K562 (cell line): ENCODE measurements at regions not wholly inside any gene's neighbourhood (a gene's known extent, or its start where the extent isn't known, plus 50 kb on each side); places are given as distances from the start of the nearest gene placed in this dataset.

Experiments
- ATAC-seq: fragments of 200-7000 bp; cut with Tn5 transposase; 3 replicates; pipeline ENCODE4 v1.9.1; 2020; ENCODE audit warnings: moderate library complexity
- BruUV-seq: library from RNA; stranded (reverse); fragments of 400-500 nt; replicated peaks from 2 replicates; lab custom pipeline; 2021; lab: Mats Ljungman, UMichigan
- CTCF ChIA-PET: fragments of 300-600 bp; formaldehyde crosslinking; extraction: SDS; loops from one replicate; lab custom pipeline; 2021; ENCODE audit warnings: low intra/inter-chr PET ratio; lab: Yijun Ruan, JAX
- POLR2A ChIA-PET: fragments of 300-600, 350-650 bp; sonication (Branson Sonifier 250); formaldehyde crosslinking; extraction: SDS; loops from one replicate; lab custom pipeline; 2021; ENCODE audit warnings: antibody characterized with exemption, inconsistent platforms; lab: Yijun Ruan, JAX
- DNase-seq, 4 experiments: peaks; one replicate each; pipeline versions ENCODE4 v3.0.0 to v3.0.0-alpha.2; 2011 to 2018; ENCODE audit warnings: low spot score in 3 of 4, mixed read lengths in 3 of 4; ENCODE audit errors: extremely low read depth in 1 of 4
- FAIRE-seq: peaks from 2 replicates; lab custom pipeline; 2011; peaks lifted over from hg19 to GRCh38; lab: Jason Lieb, UNC
- H2AFZ ChIP-seq: 2 replicates; pipeline ENCODE4 v1.6.0; 2011; ENCODE audit warnings: low read depth, low read length, control low read depth, inconsistent platforms
- H3K27ac ChIP-seq: fragments of 200-600 bp; 3 replicates; pipeline ENCODE4 v1.8.0; 2011; ENCODE audit warnings: low read depth, mild to moderate bottlenecking, control low read depth, inconsistent platforms, low read length, moderate library complexity, mixed read lengths; ENCODE audit errors: extremely low read depth
- H3K27me3 ChIP-seq, 2 experiments: fragments of 300-600 bp in 1 of 2; 2 replicates in 1 of 2; 3 replicates in 1 of 2; pipeline versions ENCODE4 v1.6.0 to v1.8.0; 2011; ENCODE audit warnings: inconsistent platforms in 2 of 2, low read length in 2 of 2, mild to moderate bottlenecking in 1 of 2, mixed read lengths in 1 of 2, moderate library complexity in 1 of 2; ENCODE audit not compliant: control insufficient read depth in 2 of 2, insufficient read depth in 2 of 2
- H3K36me3 ChIP-seq: fragments of 300-600 bp; 3 replicates; pipeline ENCODE4 v1.8.0; 2011; ENCODE audit warnings: mild to moderate bottlenecking, low read length, inconsistent platforms; ENCODE audit not compliant: control insufficient read depth, insufficient read depth
- H3K4me1 ChIP-seq, 2 experiments: fragments of 200-600 bp in 1 of 2; replicated peaks in 1 of 2; 2 replicates in 1 of 2; 3 replicates in 1 of 2; pipeline versions ENCODE4 v1.5.1 to v1.8.0; 2011; ENCODE audit warnings: inconsistent platforms in 2 of 2, low read length in 2 of 2, mild to moderate bottlenecking in 1 of 2, mixed read lengths in 1 of 2, moderate library complexity in 1 of 2; ENCODE audit not compliant: control insufficient read depth in 2 of 2, insufficient read depth in 2 of 2
- H3K4me2 ChIP-seq: 2 replicates; pipeline ENCODE4 v1.6.1; 2011; ENCODE audit warnings: low read length, control low read depth, inconsistent platforms, mixed read lengths; ENCODE audit not compliant: insufficient read depth
- H3K4me3 ChIP-seq: fragments of 200-600 bp; sonication (generic), shearing (Covaris generic); 2 replicates; pipeline ENCODE4 v1.5.1; 2016; ENCODE audit warnings: control low read depth, inconsistent platforms
- H3K79me2 ChIP-seq: fragments of 200-600 bp; 3 replicates; pipeline ENCODE4 v1.8.0; 2011; ENCODE audit warnings: low read length, inconsistent platforms; ENCODE audit not compliant: control insufficient read depth, insufficient read depth
- H3K9ac ChIP-seq, 2 experiments: 2 replicates each; pipeline versions ENCODE4 v1.6.0 to v1.6.1; 2011; ENCODE audit warnings: low read depth in 2 of 2, low read length in 2 of 2, control low read depth in 1 of 2, inconsistent platforms in 1 of 2, mild to moderate bottlenecking in 1 of 2, mixed read lengths in 1 of 2; ENCODE audit not compliant: insufficient read depth in 1 of 2
- H3K9me1 ChIP-seq: one replicate; pipeline ENCODE4 v1.6.0; 2011; ENCODE audit warnings: inconsistent platforms, mild to moderate bottlenecking, low read length, moderate library complexity; ENCODE audit not compliant: control insufficient read depth, insufficient read depth
- H3K9me3 ChIP-seq: replicated peaks from 2 replicates; pipeline ENCODE4 v1.5.1; 2011; ENCODE audit warnings: low read depth, low read length, inconsistent platforms; ENCODE audit not compliant: control insufficient read depth, insufficient read depth
- H4K20me1 ChIP-seq: replicated peaks from 2 replicates; pipeline ENCODE4 v1.6.1; 2011; ENCODE audit warnings: low read length, inconsistent platforms, mixed read lengths; ENCODE audit not compliant: control insufficient read depth, insufficient read depth
- ADNP ChIP-seq: fragments of 200-800 bp; sonication (Bioruptor generic); IDR thresholded peaks from 2 replicates; pipeline ENCODE4 v1.6.1; 2016; ENCODE audit warnings: missing genetic modification characterization, missing compliant biosample characterization
- IRF1 ChIP-seq: sonication (generic); formaldehyde crosslinking; IDR thresholded peaks from 2 replicates; pipeline ENCODE4 v1.8.0; 2022; ENCODE audit warnings: missing genetic modification reagents, mild to moderate bottlenecking, borderline replicate concordance
- ZNF507 ChIP-seq: conservative IDR thresholded peaks from 2 replicates; pipeline ENCODE4 v1.6.1; 2017; ENCODE audit warnings: missing genetic modification characterization, missing compliant biosample characterization
- WGBS: fragments of 100-300 bp; shearing (Covaris generic); methylation state at CpG from one replicate; pipeline ENCODE4 v1.1.6; 2016; ENCODE audit warnings: low coverage, mixed read lengths; ENCODE audit not compliant: insufficient coverage; ENCODE audit errors: missing lambda C conversion rate; 5-methylcytosine and 5-hydroxymethylcytosine counted together
- in situ Hi-C: fragments of 300-500 bp; cut with MboI; formaldehyde crosslinking; loops from 4 replicates; pipeline ENCODE4 v1.15.0; 2018; ENCODE audit warnings: inconsistent platforms, mixed read lengths
- intact Hi-C: fragments of 100-400 bp; cut with micrococcal nuclease; formaldehyde crosslinking; loops from 2 replicates; pipeline ENCODE4 v1.14.2; 2022
- TF ChIP-seq, protein P1 (sequence below): fragments of 200-800 bp; sonication (Bioruptor generic); IDR thresholded peaks from 2 replicates; pipeline ENCODE4 v1.6.1; 2017; ENCODE audit warnings: missing genetic modification characterization, missing compliant biosample characterization
- TF ChIP-seq, protein P2 (sequence below), 2 experiments: fragments of 250-450 bp in 1 of 2; fragments of 450-650 bp in 1 of 2; sonication (Bioruptor Pico) in 1 of 2; IDR thresholded peaks; 2 replicates each; pipeline versions ENCODE4 v1.6.1 to v1.8.0; 2016 to 2021; ENCODE audit warnings: mild to moderate bottlenecking in 2 of 2, moderate library complexity in 2 of 2, missing compliant biosample characterization in 1 of 2, missing genetic modification characterization in 1 of 2
- TF ChIP-seq, protein P3 (sequence below), 3 experiments: IDR thresholded peaks in 2 of 3; conservative IDR thresholded peaks in 1 of 3; 2 replicates each; pipeline ENCODE4 v1.5.1; 2011 to 2012; ENCODE audit warnings: low read length in 3 of 3, mild to moderate bottlenecking in 3 of 3, control low read depth in 2 of 3, improper control_type of control experiment in 1 of 3, inconsistent platforms in 1 of 3, low read depth in 1 of 3, mixed read lengths in 1 of 3, moderate library complexity in 1 of 3; ENCODE audit not compliant: insufficient read depth in 2 of 3

DNA sequence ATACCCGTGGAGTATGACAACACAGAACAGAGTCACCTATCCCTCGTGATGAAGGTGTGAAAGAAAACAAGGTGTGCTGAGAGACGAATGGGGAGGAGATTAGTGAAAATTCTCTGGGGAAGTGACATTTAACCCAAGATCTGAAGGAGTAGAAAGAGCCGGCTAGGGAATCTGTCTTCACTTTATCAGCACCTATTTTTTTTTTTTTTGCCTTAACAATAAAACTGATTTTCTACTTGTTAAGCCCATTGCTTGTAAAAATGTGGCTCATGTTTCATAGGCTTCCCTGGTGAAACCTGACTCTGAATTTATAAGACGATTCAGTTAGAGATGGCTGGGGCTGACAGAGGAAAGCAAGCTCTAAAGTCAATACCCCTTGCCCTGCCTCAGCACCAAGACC is 322.6 kb upstream of the MSX2 start (continued):
- TF ChIP-seq, protein P1, sequence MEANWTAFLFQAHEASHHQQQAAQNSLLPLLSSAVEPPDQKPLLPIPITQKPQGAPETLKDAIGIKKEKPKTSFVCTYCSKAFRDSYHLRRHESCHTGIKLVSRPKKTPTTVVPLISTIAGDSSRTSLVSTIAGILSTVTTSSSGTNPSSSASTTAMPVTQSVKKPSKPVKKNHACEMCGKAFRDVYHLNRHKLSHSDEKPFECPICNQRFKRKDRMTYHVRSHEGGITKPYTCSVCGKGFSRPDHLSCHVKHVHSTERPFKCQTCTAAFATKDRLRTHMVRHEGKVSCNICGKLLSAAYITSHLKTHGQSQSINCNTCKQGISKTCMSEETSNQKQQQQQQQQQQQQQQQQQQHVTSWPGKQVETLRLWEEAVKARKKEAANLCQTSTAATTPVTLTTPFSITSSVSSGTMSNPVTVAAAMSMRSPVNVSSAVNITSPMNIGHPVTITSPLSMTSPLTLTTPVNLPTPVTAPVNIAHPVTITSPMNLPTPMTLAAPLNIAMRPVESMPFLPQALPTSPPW (CRISPR knock-in tag) = no peak
- no peak for TF ChIP-seq ZNF507 (tag)
- no peak for TF ChIP-seq ADNP (tag)
- TF ChIP-seq, protein P2, sequence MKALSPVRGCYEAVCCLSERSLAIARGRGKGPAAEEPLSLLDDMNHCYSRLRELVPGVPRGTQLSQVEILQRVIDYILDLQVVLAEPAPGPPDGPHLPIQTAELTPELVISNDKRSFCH (CRISPR knock-in tag; IDR thresholded peaks at IDR 0.05) = no peak
- TF ChIP-seq, protein P2 (tag; IDR thresholded peaks at IDR 0.05) = no peak

DNA sequence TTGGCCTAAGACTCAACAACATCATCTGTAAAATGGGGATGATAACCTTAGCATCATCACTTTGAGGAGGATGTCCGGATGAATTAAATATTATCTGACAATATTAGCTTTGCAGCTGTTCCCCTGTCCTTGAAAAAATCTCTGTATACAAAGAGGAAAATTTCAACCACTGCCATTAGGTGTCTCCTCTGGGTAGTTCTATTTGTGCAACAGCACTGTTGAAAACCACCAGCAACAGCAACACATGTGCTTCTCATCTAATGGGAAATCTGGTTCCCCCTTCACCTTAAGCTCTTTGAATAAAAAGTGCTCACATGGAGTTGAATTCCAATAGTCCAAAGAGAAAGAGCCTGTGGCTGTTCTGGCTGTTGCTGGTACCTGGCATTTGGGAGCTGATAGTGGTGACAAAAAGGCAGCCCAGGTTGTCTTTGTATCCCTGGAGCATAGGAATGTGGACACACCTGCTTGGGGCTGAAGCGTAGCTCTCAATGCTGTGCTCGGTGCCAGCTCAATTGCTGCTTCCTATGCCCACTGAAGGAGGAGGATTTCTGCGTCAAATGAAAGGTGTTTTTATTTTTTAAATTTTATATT is 322.1 kb upstream of the MSX2 start:
- ATAC-seq (no peak), DNase-seq (no peak), FAIRE-seq (no peak)
- Histone ChIP-seq H3K4me3 (no peak overlapping the region), H4K20me1 (no peaks in the 10 kb centered on the region), H3K27me3 (peaks cover 3 to 9% of the 10 kb centered on the region in 2 experiments; a peak in 3 of 5 replicates), H3K27ac (no peak overlapping the region), H3K4me2 (no peak overlapping the region), H3K9ac (no peak overlapping the region), H3K9me1 (no peaks in the 10 kb centered on the region), H2AFZ (no peak overlapping the region), H3K4me1 (no peaks in the 10 kb centered on the region), H3K79me2 (no peaks in the 10 kb centered on the region), H3K9me3 (no peaks in the 10 kb centered on the region), H3K36me3 (no peaks in the 10 kb centered on the region)
- in situ Hi-C loops (no loop called here), intact Hi-C loops (no loop called here)
- TF ChIP-seq, protein P3, sequence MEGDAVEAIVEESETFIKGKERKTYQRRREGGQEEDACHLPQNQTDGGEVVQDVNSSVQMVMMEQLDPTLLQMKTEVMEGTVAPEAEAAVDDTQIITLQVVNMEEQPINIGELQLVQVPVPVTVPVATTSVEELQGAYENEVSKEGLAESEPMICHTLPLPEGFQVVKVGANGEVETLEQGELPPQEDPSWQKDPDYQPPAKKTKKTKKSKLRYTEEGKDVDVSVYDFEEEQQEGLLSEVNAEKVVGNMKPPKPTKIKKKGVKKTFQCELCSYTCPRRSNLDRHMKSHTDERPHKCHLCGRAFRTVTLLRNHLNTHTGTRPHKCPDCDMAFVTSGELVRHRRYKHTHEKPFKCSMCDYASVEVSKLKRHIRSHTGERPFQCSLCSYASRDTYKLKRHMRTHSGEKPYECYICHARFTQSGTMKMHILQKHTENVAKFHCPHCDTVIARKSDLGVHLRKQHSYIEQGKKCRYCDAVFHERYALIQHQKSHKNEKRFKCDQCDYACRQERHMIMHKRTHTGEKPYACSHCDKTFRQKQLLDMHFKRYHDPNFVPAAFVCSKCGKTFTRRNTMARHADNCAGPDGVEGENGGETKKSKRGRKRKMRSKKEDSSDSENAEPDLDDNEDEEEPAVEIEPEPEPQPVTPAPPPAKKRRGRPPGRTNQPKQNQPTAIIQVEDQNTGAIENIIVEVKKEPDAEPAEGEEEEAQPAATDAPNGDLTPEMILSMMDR (IDR thresholded peaks at IDR 0.05 in 2 of 3, conservative IDR thresholded peaks at IDR 0.05 in 1 of 3; ENCODE audit: insufficient read depth in 2 of 3, low read depth in 1 of 3, low read length in 3 of 3) = peak in 1 of 3 experiments; percentile 14; a peak in 1 of 6 replicates
- no peak for TF ChIP-seq IRF1 (CRISPR knock-in tag)
- POLR2A ChIA-PET = no interaction called here
- CTCF ChIA-PET = no interaction called here
- 0% methylated on average over 4 of the region's 4 CpGs for WGBS
- BruUV-seq = no TSS peak
